Spleen (tissue), 11 donors: ENCODE measurements at regions not wholly inside any gene's neighbourhood (a gene's known extent, or its start where the extent isn't known, plus 50 kb on each side); places are given as distances from the start of the nearest gene placed in this dataset.

Experiments
- DNase-seq: peaks from one replicate; pipeline ENCODE4 v3.0.0-alpha.2; 2020
- H3K27ac ChIP-seq, 8 donors: fragments of 200-600 bp; sonication (generic) in 7 of 8; 1 replicate in 4 of 8; 2 replicates in 4 of 8; pipeline versions ENCODE4 v1.5.0 to v1.8.0; 2016 to 2021; ENCODE audit warnings: inconsistent platforms in 4 of 8, mild to moderate bottlenecking in 4 of 8, moderate library complexity in 1 of 8
- H3K27me3 ChIP-seq, 7 donors: fragments of 200-600 bp; sonication (generic) in 6 of 7; replicated peaks in 1 of 7; 1 replicate in 4 of 7; 2 replicates in 3 of 7; pipeline versions ENCODE4 v1.5.0 to v1.8.0; 2016 to 2021; ENCODE audit warnings: inconsistent platforms in 3 of 7, mild to moderate bottlenecking in 1 of 7
- H3K36me3 ChIP-seq, 6 donors: fragments of 200-600 bp; sonication (generic) in 5 of 6; 1 replicate in 4 of 6; 2 replicates in 2 of 6; pipeline versions ENCODE4 v1.5.0 to v1.8.0; 2016 to 2021; ENCODE audit warnings: inconsistent platforms in 2 of 6
- H3K4me1 ChIP-seq, 6 donors: fragments of 200-600 bp; sonication (generic) in 5 of 6; 1 replicate in 3 of 6; 2 replicates in 3 of 6; pipeline versions ENCODE4 v1.5.0 to v1.8.0; 2016 to 2021; ENCODE audit warnings: inconsistent platforms in 3 of 6
- H3K4me3 ChIP-seq, 8 donors: fragments of 200-600 bp; sonication (generic) in 7 of 8; 1 replicate in 4 of 8; 2 replicates in 4 of 8; pipeline versions ENCODE4 v1.5.0 to v1.8.0; 2016 to 2021; ENCODE audit warnings: inconsistent platforms in 4 of 8, mild to moderate bottlenecking in 4 of 8, moderate library complexity in 2 of 8
- H3K9me3 ChIP-seq, 8 donors: fragments of 200-600 bp; sonication (generic) in 7 of 8; 1 replicate in 4 of 8; 2 replicates in 4 of 8; pipeline versions ENCODE4 v1.5.0 to v1.8.0; 2016 to 2021; ENCODE audit warnings: inconsistent platforms in 4 of 8
- POLR2A ChIP-seq, 3 donors: fragments of 450-650 bp; IDR thresholded peaks; one replicate each; pipeline ENCODE4 v1.5.1; 2017; ENCODE audit warnings: antibody characterized with exemption in 3 of 3, mild to moderate bottlenecking in 1 of 3
- POLR2AphosphoS5 ChIP-seq, 3 donors: sonication (generic); formaldehyde crosslinking; IDR thresholded peaks; one replicate each; pipeline ENCODE4 v1.5.1; 2017; ENCODE audit warnings: antibody characterized with exemption in 3 of 3
- WGBS, 5 donors: extraction: QIAGEN DNeasy Blood & Tissue Kit in 3 of 5; methylation state at CpG; one replicate each; pipeline versions ENCODE4 v1.1.5 to v1.1.7; 2013 to 2018; 5-methylcytosine and 5-hydroxymethylcytosine counted together
- intact Hi-C: fragments of 100-400 bp; cut with DNase I; formaldehyde crosslinking; loops from one replicate; pipeline ENCODE4 v1.15.0; 2023; ENCODE audit warnings: low total_unique reads
- TF ChIP-seq, protein P1 (sequence below), 11 experiments: fragments of 200-600 bp in 7 of 11; fragments of 450-650 bp in 4 of 11; sonication (generic) in 4 of 11; IDR thresholded peaks in 8 of 11; conservative IDR thresholded peaks in 3 of 11; 1 replicate in 7 of 11; 2 replicates in 4 of 11; pipeline versions ENCODE4 v1.4.0 to v1.8.0; 2016 to 2021; ENCODE audit warnings: antibody characterized with exemption in 11 of 11, inconsistent platforms in 4 of 11, mild to moderate bottlenecking in 1 of 11
- donor health status: healthy with polysubstance abuse.
- donor health status: DM: no; HTN: no; CAD: no; lungs with moderate emphysema.
- donor health status: DM: no; HTN: no; CAD: no.
- donor health status: Bipolar disorder and iron deficiency.
- donor health status: healthy.
- donor health status: DM: no; HTN: no; CAD: no.
- donor health status: DM: yes; HTN: yes; CAD: no.

DNA sequence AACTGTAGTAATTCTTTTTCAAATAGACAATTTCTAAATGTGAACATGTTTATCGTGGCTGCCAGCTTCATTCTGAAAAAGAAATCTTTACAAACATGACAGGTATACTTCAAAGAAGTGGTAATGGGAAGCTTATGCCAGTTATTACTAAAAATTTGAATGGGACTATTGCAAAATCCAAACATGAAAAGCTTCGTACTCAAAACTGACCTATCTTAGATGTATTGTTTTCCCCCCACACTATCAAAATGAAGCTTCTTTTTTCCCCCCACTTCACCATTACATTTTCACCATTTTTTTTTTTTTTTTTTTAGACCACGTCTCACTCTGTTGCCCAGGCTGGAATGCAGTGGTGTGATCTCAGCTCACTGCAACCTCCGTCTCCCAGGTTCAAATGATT lies 50.4 kb upstream of the SERTAD2 start:
- peaks cover 0 to 7% (median 2%) of the 10 kb centered on the region in 8 donors for H3K9me3 ChIP-seq
- H3K27me3 ChIP-seq = no peaks in the 10 kb centered on the region
- TF ChIP-seq POLR2AphosphoS5 (IDR thresholded peaks at IDR 0.05) (no peak), POLR2A (IDR thresholded peaks at IDR 0.05) (no peak)
- TF ChIP-seq, protein P1, sequence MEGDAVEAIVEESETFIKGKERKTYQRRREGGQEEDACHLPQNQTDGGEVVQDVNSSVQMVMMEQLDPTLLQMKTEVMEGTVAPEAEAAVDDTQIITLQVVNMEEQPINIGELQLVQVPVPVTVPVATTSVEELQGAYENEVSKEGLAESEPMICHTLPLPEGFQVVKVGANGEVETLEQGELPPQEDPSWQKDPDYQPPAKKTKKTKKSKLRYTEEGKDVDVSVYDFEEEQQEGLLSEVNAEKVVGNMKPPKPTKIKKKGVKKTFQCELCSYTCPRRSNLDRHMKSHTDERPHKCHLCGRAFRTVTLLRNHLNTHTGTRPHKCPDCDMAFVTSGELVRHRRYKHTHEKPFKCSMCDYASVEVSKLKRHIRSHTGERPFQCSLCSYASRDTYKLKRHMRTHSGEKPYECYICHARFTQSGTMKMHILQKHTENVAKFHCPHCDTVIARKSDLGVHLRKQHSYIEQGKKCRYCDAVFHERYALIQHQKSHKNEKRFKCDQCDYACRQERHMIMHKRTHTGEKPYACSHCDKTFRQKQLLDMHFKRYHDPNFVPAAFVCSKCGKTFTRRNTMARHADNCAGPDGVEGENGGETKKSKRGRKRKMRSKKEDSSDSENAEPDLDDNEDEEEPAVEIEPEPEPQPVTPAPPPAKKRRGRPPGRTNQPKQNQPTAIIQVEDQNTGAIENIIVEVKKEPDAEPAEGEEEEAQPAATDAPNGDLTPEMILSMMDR (IDR thresholded peaks at IDR 0.05 in 8 of 11, conservative IDR thresholded peaks at IDR 0.05 in 3 of 11) = no peak
- H3K4me1 ChIP-seq = peaks cover 0 to 20% (median 11%) of the 10 kb centered on the region in 6 donors
- 73 to 90% (median 79%) methylated on average over 4 of the region's 4 CpGs for WGBS, 5 donors
- DNase-seq = no peak
- no peak overlapping the region for H3K27ac ChIP-seq
- H3K36me3 ChIP-seq = no peaks in the 10 kb centered on the region
- H3K4me3 ChIP-seq = no peak overlapping the region
- intact Hi-C loops = no loop called here

DNA sequence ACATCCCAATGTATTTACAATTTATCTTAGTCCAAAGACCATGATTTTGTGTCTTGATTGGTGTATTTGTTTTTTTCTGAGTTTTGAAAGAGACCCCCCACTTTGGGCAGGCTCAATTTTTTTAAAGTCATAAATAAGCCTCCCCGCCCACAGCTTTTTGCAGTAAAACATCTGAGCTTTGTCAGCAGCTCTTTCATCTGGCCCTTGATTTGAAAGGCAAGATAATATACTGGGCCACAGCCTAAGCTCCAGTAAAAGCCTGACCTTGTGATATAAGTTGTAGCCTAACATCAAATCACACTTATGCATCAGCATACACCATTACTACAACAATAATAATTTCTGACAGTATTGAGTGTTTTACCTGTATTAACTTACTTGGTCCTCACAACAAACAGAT lies 51.3 kb upstream of the SERTAD2 start:
- intact Hi-C loops = no loop called here
- Histone ChIP-seq H3K4me3 (no peak overlapping the region), H3K27ac (no peak overlapping the region), H3K36me3 (no peaks in the 10 kb centered on the region), H3K27me3 (no peaks in the 10 kb centered on the region), H3K4me1 (peaks cover 0 to 12% (median 3%) of the 10 kb centered on the region in 6 donors), H3K9me3 (peaks cover 0 to 7% (median 2%) of the 10 kb centered on the region in 8 donors)
- WGBS, 5 donors = 91 to 100% (median 95%) methylated on average over 1 of the region's 1 CpG
- no peak for TF ChIP-seq POLR2AphosphoS5 (IDR thresholded peaks at IDR 0.05)
- no peak for TF ChIP-seq POLR2A (IDR thresholded peaks at IDR 0.05)
- TF ChIP-seq, protein P1 (IDR thresholded peaks at IDR 0.05 in 8 of 11, conservative IDR thresholded peaks at IDR 0.05 in 3 of 11) = no peak
- no peak for DNase-seq

DNA sequence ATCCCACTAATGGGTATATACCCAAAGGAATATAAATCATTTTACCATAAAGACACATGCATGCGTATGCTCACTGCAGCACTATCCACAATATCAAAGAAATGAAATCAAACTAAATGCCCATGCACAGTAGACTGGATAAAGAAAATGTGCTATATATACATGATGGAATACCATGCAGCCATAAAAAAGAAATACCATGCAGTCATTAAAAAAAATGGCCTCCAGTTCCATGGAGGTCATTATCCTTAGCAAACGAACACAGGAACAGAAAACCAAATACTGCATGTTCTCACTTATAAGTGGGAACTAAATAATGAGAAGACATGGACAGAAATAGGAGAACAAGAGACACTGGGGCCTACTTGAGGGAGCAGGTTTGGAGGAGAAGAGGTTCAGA lies 53.6 kb upstream of the SERTAD2 start:
- H3K27me3 ChIP-seq = no peaks in the 10 kb centered on the region
- H3K4me3 ChIP-seq = no peak overlapping the region
- TF ChIP-seq, protein P1 (IDR thresholded peaks at IDR 0.05 in 8 of 11, conservative IDR thresholded peaks at IDR 0.05 in 3 of 11) = no peak
- TF ChIP-seq POLR2AphosphoS5 (IDR thresholded peaks at IDR 0.05) = no peak
- H3K27ac ChIP-seq = no peak overlapping the region
- no peaks in the 10 kb centered on the region for H3K36me3 ChIP-seq
- intact Hi-C loops = no loop called here
- DNase-seq = no peak
- 90 to 97% (median 92%) methylated on average over 2 of the region's 2 CpGs for WGBS, 5 donors
- H3K9me3 ChIP-seq = peaks cover 0 to 7% (median 2%) of the 10 kb centered on the region in 8 donors
- peaks cover 0 to 18% (median 15%) of the 10 kb centered on the region in 6 donors for H3K4me1 ChIP-seq

DNA sequence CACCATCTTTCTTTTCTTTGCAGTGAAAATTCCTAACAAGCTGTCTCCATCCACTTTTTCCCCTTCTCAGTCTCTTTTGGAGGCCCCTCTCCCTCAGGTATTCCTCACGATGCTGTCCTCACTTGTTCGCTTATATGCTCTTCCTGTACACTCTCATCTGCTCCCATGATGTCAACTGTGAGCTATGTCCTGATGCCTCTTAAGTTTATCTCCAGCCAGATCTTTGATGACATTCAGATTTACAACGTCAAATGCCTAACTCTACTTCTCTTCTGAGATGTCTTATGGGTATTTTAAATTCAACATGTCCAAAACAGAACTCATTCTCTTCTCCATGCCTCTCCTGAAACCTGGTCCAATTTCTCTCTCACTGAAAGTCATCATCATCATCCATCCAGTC lies 55.1 kb upstream of the SERTAD2 start:
- no peak overlapping the region for H3K27ac ChIP-seq
- TF ChIP-seq, protein P1 (IDR thresholded peaks at IDR 0.05 in 8 of 11, conservative IDR thresholded peaks at IDR 0.05 in 3 of 11) = no peak
- TF ChIP-seq POLR2A (IDR thresholded peaks at IDR 0.05) (no peak), POLR2AphosphoS5 (IDR thresholded peaks at IDR 0.05) (no peak)
- no peak overlapping the region for H3K4me3 ChIP-seq
- 71 to 76% (median 73%) methylated on average over 3 of the region's 3 CpGs for WGBS, 5 donors
- no peaks in the 10 kb centered on the region for H3K36me3 ChIP-seq
- intact Hi-C loops = no loop called here
- peaks cover 0 to 7% (median 2%) of the 10 kb centered on the region in 8 donors for H3K9me3 ChIP-seq
- peaks cover 0 to 22% (median 15%) of the 10 kb centered on the region in 6 donors for H3K4me1 ChIP-seq
- no peaks in the 10 kb centered on the region for H3K27me3 ChIP-seq
- no peak for DNase-seq
